GM12878 (cell line): ENCODE measurements at regions not wholly inside any gene's neighbourhood (a gene's known extent, or its start where the extent isn't known, plus 50 kb on each side); places are given as distances from the start of the nearest gene placed in this dataset.

Experiments
- ATAC-seq: fragments of 200-7000 bp; cut with Tn5 transposase; 3 replicates; pipeline ENCODE4 v1.9.1; 2020; ENCODE audit warnings: mild to moderate bottlenecking, moderate library complexity
- BruUV-seq: library from RNA; stranded (reverse); fragments of 400-500 nt; replicated peaks from 2 replicates; lab custom pipeline; 2021; lab: Mats Ljungman, UMichigan
- CTCF ChIA-PET: fragments of 300-600 bp; sonication (Branson Sonifier 250); formaldehyde crosslinking; extraction: SDS; loops from one replicate; lab custom pipeline; 2021; ENCODE audit warnings: inconsistent platforms; lab: Yijun Ruan, JAX
- POLR2A ChIA-PET: fragments of 350-600 bp; formaldehyde crosslinking; extraction: SDS; loops from one replicate; lab custom pipeline; 2021; ENCODE audit warnings: inconsistent platforms; lab: Charles Lee
- RAD21 ChIA-PET: fragments of 300-600 bp; sonication (Branson Sonifier 250); formaldehyde crosslinking; loops from one replicate; lab custom pipeline; 2023; ENCODE audit warnings: antibody characterized with exemption; ENCODE audit not compliant: unreplicated experiment; lab: Charles Lee
- SMC1A ChIA-PET: fragments of 300-600 bp; sonication (Branson Sonifier 250); formaldehyde crosslinking; loops from one replicate; lab custom pipeline; 2023; ENCODE audit not compliant: unreplicated experiment, uncharacterized antibody; lab: Charles Lee
- DNase-seq: peaks from one replicate; pipeline ENCODE4 v3.0.0-alpha.2; 2011; ENCODE audit warnings: low read depth, low spot score
- FAIRE-seq: peaks from 3 replicates; lab custom pipeline; 2011; peaks lifted over from hg19 to GRCh38; lab: Jason Lieb, UNC
- H2AFZ ChIP-seq: 2 replicates; pipeline ENCODE4 v1.6.0; 2011; ENCODE audit warnings: low read depth, low read length, control low read depth; ENCODE audit not compliant: control insufficient read depth
- H3K27ac ChIP-seq: 2 replicates; pipeline ENCODE4 v1.5.1; 2011; ENCODE audit warnings: control low read depth; ENCODE audit not compliant: control insufficient read depth, insufficient read depth
- H3K27me3 ChIP-seq, 2 experiments: replicated peaks in 1 of 2; 2 replicates each; pipeline versions ENCODE4 v1.6.0 to v1.6.1; 2011; ENCODE audit warnings: low read length in 1 of 2; ENCODE audit not compliant: control insufficient read depth in 2 of 2, insufficient read depth in 2 of 2
- H3K36me3 ChIP-seq, 2 experiments: 2 replicates each; pipeline ENCODE4 v1.5.1; 2011; ENCODE audit warnings: low read length in 1 of 2; ENCODE audit not compliant: control insufficient read depth in 2 of 2, insufficient read depth in 2 of 2
- H3K4me1 ChIP-seq: 2 replicates; pipeline ENCODE4 v1.6.1; 2011; ENCODE audit warnings: mild to moderate bottlenecking, low read length, moderate library complexity, mixed read lengths; ENCODE audit not compliant: control insufficient read depth, insufficient read depth
- H3K4me2 ChIP-seq: 2 replicates; pipeline ENCODE4 v1.6.0; 2011; ENCODE audit warnings: control low read depth; ENCODE audit not compliant: control insufficient read depth, insufficient read depth
- H3K4me3 ChIP-seq: fragments of 200-600 bp; sonication (generic); 2 replicates; pipeline ENCODE4 v1.5.1; 2016
- H3K79me2 ChIP-seq: 2 replicates; pipeline ENCODE4 v1.6.0; 2011; ENCODE audit warnings: low read length; ENCODE audit not compliant: control insufficient read depth, insufficient read depth
- H3K9ac ChIP-seq: 2 replicates; pipeline ENCODE4 v1.8.0; 2011; ENCODE audit warnings: low read length, control low read depth, mixed read lengths; ENCODE audit not compliant: control insufficient read depth, insufficient read depth
- H3K9me3 ChIP-seq: replicated peaks from 3 replicates; pipeline ENCODE4 v1.5.1; 2011; ENCODE audit warnings: mild to moderate bottlenecking, low read length; ENCODE audit not compliant: control insufficient read depth, insufficient read depth
- H4K20me1 ChIP-seq: 2 replicates; pipeline ENCODE4 v1.6.0; 2011; ENCODE audit not compliant: control insufficient read depth, insufficient read depth
- ATF7 ChIP-seq: fragments of 450-650 bp; IDR thresholded peaks from 2 replicates; pipeline ENCODE4 v1.6.1; 2016; ENCODE audit warnings: low read depth, mild to moderate bottlenecking
- CUX1 ChIP-seq: IDR thresholded peaks from 2 replicates; pipeline ENCODE4 v1.6.1; 2012; ENCODE audit warnings: improper control_type of control experiment, low read depth, low read length; ENCODE audit not compliant: insufficient replicate concordance
- DPF2 ChIP-seq: fragments of 450-650 bp; IDR thresholded peaks from 2 replicates; pipeline ENCODE4 v1.6.1; 2017; ENCODE audit warnings: mild to moderate bottlenecking
- ETV6 ChIP-seq, 2 experiments: fragments of 450-650 bp in 1 of 2; IDR thresholded peaks in 1 of 2; conservative IDR thresholded peaks in 1 of 2; 2 replicates each; pipeline ENCODE4 v1.6.1; 2014; ENCODE audit warnings: antibody characterized with exemption in 1 of 2, borderline replicate concordance in 1 of 2, low read depth in 1 of 2, mild to moderate bottlenecking in 1 of 2, moderate library complexity in 1 of 2
- FOS ChIP-seq: IDR thresholded peaks from 3 replicates; pipeline ENCODE4 v1.6.1; 2011; ENCODE audit warnings: borderline replicate concordance; ENCODE audit not compliant: insufficient read length; ENCODE audit errors: extremely low read depth
- IKZF1 ChIP-seq: fragments of 450-650 bp; conservative IDR thresholded peaks from 2 replicates; pipeline ENCODE4 v1.6.1; 2017; ENCODE audit warnings: antibody characterized with exemption, mild to moderate bottlenecking
- JUNB ChIP-seq: IDR thresholded peaks from 2 replicates; pipeline ENCODE4 v1.6.1; 2016; ENCODE audit warnings: antibody characterized with exemption, mild to moderate bottlenecking
- KLF5 ChIP-seq: fragments of 450-650 bp; IDR thresholded peaks from 2 replicates; pipeline ENCODE4 v1.6.1; 2014; ENCODE audit warnings: mild to moderate bottlenecking; ENCODE audit not compliant: partially characterized antibody
- MEF2B ChIP-seq: fragments of 450-650 bp; IDR thresholded peaks from 2 replicates; pipeline ENCODE4 v1.6.1; 2018; ENCODE audit warnings: mild to moderate bottlenecking, moderate library complexity; ENCODE audit not compliant: partially characterized antibody, poor library complexity, severe bottlenecking
- MTA3 ChIP-seq: IDR thresholded peaks from 2 replicates; pipeline ENCODE4 v1.6.1; 2012; ENCODE audit warnings: low read length, inconsistent platforms, borderline replicate concordance
- PAX5 ChIP-seq: IDR thresholded peaks from 2 replicates; pipeline ENCODE4 v1.6.1; 2011; ENCODE audit warnings: low read depth, low read length, borderline replicate concordance
- PAX8 ChIP-seq: fragments of 450-650 bp; IDR thresholded peaks from 2 replicates; pipeline ENCODE4 v1.6.1; 2017; ENCODE audit warnings: mild to moderate bottlenecking, moderate library complexity
- POLR2AphosphoS5 ChIP-seq: IDR thresholded peaks from 2 replicates; pipeline ENCODE4 v1.6.1; 2011; ENCODE audit warnings: mild to moderate bottlenecking, low read length, inconsistent platforms
- POU2F2 ChIP-seq: IDR thresholded peaks from 3 replicates; pipeline ENCODE4 v1.6.1; 2011; ENCODE audit warnings: low read depth, mild to moderate bottlenecking, low read length, borderline replicate concordance
- RCOR1 ChIP-seq: conservative IDR thresholded peaks from 2 replicates; pipeline ENCODE4 v1.6.1; 2012; ENCODE audit warnings: low read depth, low read length, improper control_type of control experiment
- SMAD5 ChIP-seq: IDR thresholded peaks from 2 replicates; pipeline ENCODE4 v1.6.1; 2016; ENCODE audit warnings: antibody characterized with exemption, low read depth
- SMC3 ChIP-seq: IDR thresholded peaks from 2 replicates; pipeline ENCODE4 v1.6.1; 2011; ENCODE audit warnings: low read length, improper control_type of control experiment, borderline replicate concordance
- STAT1 ChIP-seq: fragments of 450-650 bp; conservative IDR thresholded peaks from 2 replicates; pipeline ENCODE4 v1.6.1; 2014; ENCODE audit warnings: antibody characterized with exemption, mild to moderate bottlenecking
- TCF12 ChIP-seq: IDR thresholded peaks from 2 replicates; pipeline ENCODE4 v1.6.1; 2011; ENCODE audit warnings: low read depth, mild to moderate bottlenecking, low read length
- ZNF622 ChIP-seq: fragments of 450-650 bp; IDR thresholded peaks from 2 replicates; pipeline ENCODE4 v1.6.1; 2017; ENCODE audit warnings: mild to moderate bottlenecking, inconsistent platforms
- WGBS: methylation state at CpG from one replicate; pipeline ENCODE4 v1.1.6; 2016; ENCODE audit warnings: low lambda C conversion rate; ENCODE audit not compliant: insufficient replicate concordance, insufficient coverage; ENCODE audit errors: missing lambda C conversion rate; 5-methylcytosine and 5-hydroxymethylcytosine counted together
- in situ Hi-C: fragments of 300-500 bp; cut with MboI; formaldehyde crosslinking; loops from 9 replicates; pipeline ENCODE4 v1.14.3; 2018; ENCODE audit warnings: mixed read lengths
- intact Hi-C: fragments of 100-400 bp; cut with micrococcal nuclease; formaldehyde crosslinking; loops from one replicate; pipeline ENCODE4 v1.14.2; 2022; ENCODE audit not compliant: unreplicated experiment

GRCh38 chr11:29361369-29361768 is 655.5 kb downstream of the KCNA4 start:
- 0% methylated on average over 1 of the region's 1 CpG for WGBS
- POLR2A ChIA-PET = no interaction called here
- BruUV-seq = no TSS peak

More at GRCh38 chr11:29361369-29361768, 655.5 kb downstream of the KCNA4 start:
- Histone ChIP-seq H3K9me3 (no peaks in the 10 kb centered on the region), H2AFZ (no peak overlapping the region), H4K20me1 (no peaks in the 10 kb centered on the region), H3K4me2 (no peak overlapping the region), H3K9ac (no peak overlapping the region), H3K79me2 (no peaks in the 10 kb centered on the region), H3K4me3 (no peak overlapping the region), H3K36me3 (no peaks in the 10 kb centered on the region), H3K27ac (no peak overlapping the region), H3K27me3 (no peaks in the 10 kb centered on the region), H3K4me1 (no peaks in the 10 kb centered on the region)
- ATAC-seq (no peak), FAIRE-seq (no peak), DNase-seq (no peak)
- intact Hi-C loops = no loop called here
- in situ Hi-C loops = no loop called here
- TF ChIP-seq IKZF1 = no peak
- no peak for TF ChIP-seq POLR2AphosphoS5
- no peak for TF ChIP-seq ETV6 (conservative IDR thresholded peaks at IDR 0.05 in 1 of 2, IDR thresholded peaks at IDR 0.05 in 1 of 2; ENCODE audit: borderline replicate concordance in 1 of 2, low read depth in 1 of 2)
- TF ChIP-seq KLF5 = no peak
- no peak for TF ChIP-seq DPF2
- no peak for TF ChIP-seq JUNB
- no peak for TF ChIP-seq PAX5
- TF ChIP-seq SMAD5 = no peak
- no peak for TF ChIP-seq SMC3
- TF ChIP-seq STAT1 = no peak
- TF ChIP-seq CUX1 = no peak
- TF ChIP-seq ATF7 = no peak
- no peak for TF ChIP-seq FOS
- no peak for TF ChIP-seq ZNF622
- no peak for TF ChIP-seq TCF12
- no peak for TF ChIP-seq RCOR1
- TF ChIP-seq POU2F2 = no peak
- TF ChIP-seq PAX8 = no peak
- TF ChIP-seq MTA3 = no peak
- TF ChIP-seq MEF2B = no peak
- ChIA-PET CTCF (interaction anchor here (0.6 to 1.0 kb wide), 2 partner anchors 16 to 18 kb away, joined by 3 read pairs; no protein-coding TSS in a partner anchor), SMC1A (no interaction called here), RAD21 (no interaction called here)
